ENCODE measurements at regions not wholly inside any gene's neighbourhood (a gene's known extent, or its start where the extent isn't known, plus 50 kb on each side); places are given as distances from the start of the nearest gene placed in this dataset.

DNA sequence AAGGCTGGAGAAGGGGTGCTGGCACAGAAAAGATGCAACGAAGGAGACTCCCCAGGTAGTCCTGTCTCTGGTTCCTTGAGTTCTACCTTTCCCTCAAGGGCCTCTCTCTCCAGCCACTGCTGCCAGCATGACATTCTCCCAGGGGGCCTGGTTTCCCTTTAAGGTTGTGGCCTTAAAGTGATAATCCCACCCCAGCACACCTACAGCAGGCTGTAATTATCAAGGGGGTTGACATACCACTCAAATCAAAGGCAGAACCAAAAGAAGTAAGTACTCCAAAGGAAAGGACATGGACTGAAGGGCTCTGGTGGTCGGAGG, 84.7 kb upstream of the KCNK12 start:
- H3K4me3 ChIP-seq (ENCODE audit: low read length): no peak overlapping the region
- DNase-seq (ENCODE audit: low read depth): no peak

DNA sequence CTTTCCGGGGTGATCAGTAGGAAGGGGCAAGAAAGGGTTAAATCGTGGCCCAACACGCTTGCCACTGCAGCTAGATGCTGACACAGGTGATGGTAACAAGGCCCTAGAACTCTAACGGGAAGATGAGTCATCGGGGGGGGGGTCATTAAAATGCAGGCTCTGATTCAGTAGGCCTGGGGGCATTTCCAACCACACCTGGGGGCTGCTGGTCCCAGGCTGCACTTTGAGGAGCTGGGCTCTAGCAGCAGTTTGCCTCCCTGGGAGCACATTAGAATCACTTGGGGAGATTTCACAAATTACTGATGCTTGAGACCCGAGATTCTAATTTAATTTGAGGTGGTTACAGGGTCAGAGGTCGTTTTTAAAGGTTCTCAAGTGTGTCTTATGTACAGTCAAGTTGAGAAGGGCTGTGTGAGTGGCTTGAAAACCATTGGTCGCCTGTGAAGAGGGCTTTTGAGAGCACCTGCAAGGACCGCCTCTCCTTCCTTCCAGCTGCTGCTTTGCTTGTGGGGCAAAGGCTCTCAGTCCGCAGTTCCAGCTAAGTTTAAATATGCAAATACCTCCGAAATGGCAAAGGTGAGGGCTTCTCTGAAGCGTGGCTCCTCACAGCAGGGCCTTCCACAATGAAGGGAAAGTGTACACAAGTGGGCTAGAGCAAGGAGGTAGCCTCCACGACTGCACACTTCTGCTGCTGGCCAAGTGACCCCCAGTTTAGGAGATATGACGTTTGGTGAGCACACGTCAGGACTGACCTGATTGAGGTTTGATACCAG, 84.2 kb upstream of the KCNK12 start:
- no peak overlapping the region for H3K4me3 ChIP-seq (ENCODE audit: low read length)
- no peak for DNase-seq (ENCODE audit: low read depth)
- TF ChIP-seq, protein P1, sequence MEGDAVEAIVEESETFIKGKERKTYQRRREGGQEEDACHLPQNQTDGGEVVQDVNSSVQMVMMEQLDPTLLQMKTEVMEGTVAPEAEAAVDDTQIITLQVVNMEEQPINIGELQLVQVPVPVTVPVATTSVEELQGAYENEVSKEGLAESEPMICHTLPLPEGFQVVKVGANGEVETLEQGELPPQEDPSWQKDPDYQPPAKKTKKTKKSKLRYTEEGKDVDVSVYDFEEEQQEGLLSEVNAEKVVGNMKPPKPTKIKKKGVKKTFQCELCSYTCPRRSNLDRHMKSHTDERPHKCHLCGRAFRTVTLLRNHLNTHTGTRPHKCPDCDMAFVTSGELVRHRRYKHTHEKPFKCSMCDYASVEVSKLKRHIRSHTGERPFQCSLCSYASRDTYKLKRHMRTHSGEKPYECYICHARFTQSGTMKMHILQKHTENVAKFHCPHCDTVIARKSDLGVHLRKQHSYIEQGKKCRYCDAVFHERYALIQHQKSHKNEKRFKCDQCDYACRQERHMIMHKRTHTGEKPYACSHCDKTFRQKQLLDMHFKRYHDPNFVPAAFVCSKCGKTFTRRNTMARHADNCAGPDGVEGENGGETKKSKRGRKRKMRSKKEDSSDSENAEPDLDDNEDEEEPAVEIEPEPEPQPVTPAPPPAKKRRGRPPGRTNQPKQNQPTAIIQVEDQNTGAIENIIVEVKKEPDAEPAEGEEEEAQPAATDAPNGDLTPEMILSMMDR (conservative IDR thresholded peaks at IDR 0.05; ENCODE audit: low read depth, low read length): no peak

More for the DNA sequence above, 84.7 kb upstream of the KCNK12 start:
- TF ChIP-seq, protein P1 (conservative IDR thresholded peaks at IDR 0.05; ENCODE audit: low read depth, low read length): no peak

DNA sequence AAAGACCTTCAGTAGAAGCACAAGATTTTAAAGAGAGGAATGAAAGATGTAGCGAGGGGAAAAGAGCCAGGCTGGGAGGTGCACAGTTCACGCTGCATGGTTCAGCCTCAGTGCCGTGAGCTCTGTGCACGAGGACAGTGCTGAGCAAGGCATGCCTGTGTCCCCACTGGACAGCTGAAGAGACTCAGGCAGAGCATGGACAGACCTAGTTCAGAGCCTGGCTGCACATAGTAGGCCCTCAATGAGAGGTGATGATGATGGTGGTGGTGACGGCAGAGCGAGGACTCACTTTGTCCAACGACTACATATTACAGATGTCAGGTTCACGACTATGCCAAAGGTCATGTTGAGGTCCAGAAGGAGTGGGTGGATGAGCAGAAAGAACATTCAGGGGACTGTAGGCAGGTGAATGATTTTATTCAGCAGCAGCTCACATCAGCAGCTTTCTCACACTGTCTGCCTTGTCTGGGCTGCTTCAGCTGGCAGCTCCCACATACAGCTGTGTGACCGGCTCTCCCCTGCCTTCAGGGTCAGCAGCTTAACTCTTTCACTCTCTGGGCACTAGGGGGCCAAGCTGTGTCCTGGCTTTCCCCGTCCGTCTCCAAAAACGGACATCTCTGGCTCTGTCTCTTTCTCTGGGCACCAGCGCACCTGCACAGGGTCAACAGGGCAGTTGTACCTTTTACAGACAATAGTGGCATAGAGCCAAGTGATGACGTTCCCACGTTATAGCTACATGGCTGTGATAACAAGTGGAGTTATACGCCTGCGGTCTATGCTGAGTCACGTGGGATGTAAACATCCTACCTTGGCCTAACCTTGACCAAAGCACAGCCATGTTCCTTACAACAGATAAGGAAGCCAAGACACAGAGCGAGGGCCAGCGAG, 83.4 kb upstream of the KCNK12 start:
- DNase-seq (ENCODE audit: low read depth): no peak
- no peak overlapping the region for H3K4me3 ChIP-seq (ENCODE audit: low read length)
- TF ChIP-seq, protein P1 (conservative IDR thresholded peaks at IDR 0.05; ENCODE audit: low read depth, low read length): peak; percentile 61

DNA sequence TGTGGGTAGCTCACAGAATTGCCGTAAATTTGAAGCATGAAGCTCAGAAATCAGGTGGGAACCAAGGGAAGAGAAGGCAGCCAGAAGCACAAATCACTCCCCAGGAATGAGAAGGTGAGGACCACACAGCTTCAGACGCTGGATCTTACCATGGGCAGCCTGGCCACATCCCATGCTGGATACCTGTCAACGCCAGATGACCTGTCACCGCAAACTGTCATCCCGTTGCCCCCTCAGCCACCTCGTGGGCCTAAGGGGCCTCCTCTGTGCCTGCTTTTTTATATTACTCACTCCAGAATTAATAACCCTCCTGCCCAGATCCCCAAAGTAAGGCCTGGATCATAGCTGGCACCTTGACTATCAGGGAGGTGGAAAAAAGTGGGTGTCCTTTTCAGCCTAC, 82.3 kb upstream of the KCNK12 start:
- no peak overlapping the region for H3K4me3 ChIP-seq (ENCODE audit: low read length)
- TF ChIP-seq, protein P1 (conservative IDR thresholded peaks at IDR 0.05; ENCODE audit: low read depth, low read length): no peak
- DNase-seq (ENCODE audit: low read depth): no peak

DNA sequence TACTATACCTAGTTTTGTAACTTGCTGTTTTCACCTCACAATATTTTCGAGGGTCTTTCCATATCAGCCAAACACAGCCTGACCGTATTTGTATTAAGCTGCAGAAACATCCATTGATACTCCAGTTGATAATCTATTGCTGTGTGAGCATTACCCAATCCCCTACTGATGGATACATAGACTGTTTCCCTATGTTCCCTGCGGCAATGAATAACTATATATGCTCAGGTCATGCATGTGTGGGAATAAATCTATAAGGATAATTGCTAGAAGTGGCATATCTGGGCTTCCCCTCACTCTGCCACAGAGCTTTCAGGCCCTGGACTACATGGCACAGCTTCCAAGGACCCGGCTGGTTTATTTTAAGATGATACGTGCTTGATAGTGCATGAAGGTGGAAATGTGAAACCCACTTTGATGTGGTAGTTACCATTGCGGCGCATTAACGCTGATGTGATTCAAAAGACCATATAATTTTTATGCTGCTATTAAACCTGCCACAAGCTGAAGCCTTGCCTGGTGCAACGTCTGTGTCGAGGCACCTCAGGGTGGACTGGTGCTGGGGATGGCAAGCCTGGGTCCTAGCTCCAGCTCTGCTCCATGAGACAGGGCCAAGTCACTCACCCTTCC, 81.4 kb upstream of the KCNK12 start:
- no peak for DNase-seq (ENCODE audit: low read depth)
- TF ChIP-seq, protein P1 (conservative IDR thresholded peaks at IDR 0.05; ENCODE audit: low read depth, low read length): no peak
- no peak overlapping the region for H3K4me3 ChIP-seq (ENCODE audit: low read length)

DNA sequence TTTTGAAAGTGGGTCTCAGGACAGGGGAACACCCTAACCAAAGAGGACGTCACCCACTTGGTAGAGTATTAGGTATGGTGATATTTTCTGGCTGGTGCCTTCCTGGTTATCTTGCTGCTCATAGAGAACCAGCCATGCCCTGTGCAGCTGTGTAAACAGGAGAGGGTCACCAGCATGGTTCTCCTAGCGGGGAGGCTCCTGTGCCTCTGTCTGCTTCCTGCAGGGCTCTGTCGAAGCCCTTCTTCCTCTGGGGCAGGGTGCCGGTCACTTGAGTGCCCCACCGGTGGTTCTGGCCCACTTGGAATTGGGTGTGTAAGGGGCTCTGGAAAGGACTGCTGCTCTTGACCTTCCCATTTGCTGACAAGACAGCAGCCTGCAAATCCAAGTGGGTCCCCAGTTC, 80.5 kb upstream of the KCNK12 start:
- DNase-seq (ENCODE audit: low read depth): no peak
- TF ChIP-seq, protein P1 (conservative IDR thresholded peaks at IDR 0.05; ENCODE audit: low read depth, low read length): no peak

More for the DNA sequence above, 80.5 kb upstream of the KCNK12 start:
- no peak overlapping the region for H3K4me3 ChIP-seq (ENCODE audit: low read length)

Measured in retinal pigment epithelial cell (primary cell).